Jurkat, Clone E6-1 (cell line): ENCODE measurements at regions not wholly inside any gene's neighbourhood (a gene's known extent, or its start where the extent isn't known, plus 50 kb on each side); places are given as distances from the start of the nearest gene placed in this dataset.

ENCODE experiments used
- DNase-seq: peaks from one replicate; pipeline ENCODE4 v3.0.0-alpha.2; 2011; ENCODE audit warnings: low read depth, low spot score
- H3K4me3 ChIP-seq: 2 replicates; pipeline ENCODE4 v1.5.1; 2011; ENCODE audit warnings: mild to moderate bottlenecking, low read length, control low read depth, moderate library complexity

GRCh38 chrX:145178268-145178667 lies 69.0 kb upstream of the SPANXN1 start:
- no peak for DNase-seq
- no peak overlapping the region for H3K4me3 ChIP-seq

- DNase-seq, result peak; percentile 0
- no peak overlapping the region for H3K4me3 ChIP-seq
These were observed 56.4 kb upstream of the SPANXN1 start for GRCh38 chrX:145190801-145191389.
